OCI-LY1 (cell line): ENCODE measurements at regions not wholly inside any gene's neighbourhood (a gene's known extent, or its start where the extent isn't known, plus 50 kb on each side); places are given as distances from the start of the nearest gene placed in this dataset.

Experiments used
- EZH2 ChIP-seq: fragments of 200-600 bp; sonication (generic), shearing (Covaris generic); IDR thresholded peaks from 2 replicates; pipeline ENCODE4 v1.8.0; 2017; ENCODE audit warnings: borderline replicate concordance, mixed run types, mild to moderate bottlenecking, antibody characterized with exemption, low read length, moderate library complexity, mixed read lengths
- TF ChIP-seq, protein P1 (sequence below): fragments of 200-600 bp; sonication (generic), shearing (Covaris generic); IDR thresholded peaks from 2 replicates; pipeline ENCODE4 v1.5.1; 2017; ENCODE audit warnings: mild to moderate bottlenecking, antibody characterized with exemption, low read length, moderate library complexity, mixed read lengths

DNA sequence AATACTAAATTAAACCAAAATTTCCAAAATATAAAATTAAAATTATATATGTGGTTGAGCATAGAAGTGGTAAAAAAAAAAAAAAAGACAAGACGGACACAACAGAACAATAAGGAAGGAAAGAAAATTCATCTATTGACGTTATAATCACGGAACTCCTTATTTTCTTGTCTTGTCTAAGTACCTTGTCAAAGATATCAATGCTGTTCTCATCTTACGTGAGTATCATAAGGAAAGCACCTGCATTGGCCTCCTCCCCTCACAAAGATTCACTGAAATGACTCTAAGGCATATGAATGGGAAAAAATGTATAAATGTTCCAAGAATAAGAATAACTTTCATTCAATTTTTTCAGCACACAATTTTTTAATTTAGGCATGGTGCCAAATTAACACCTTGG, 135.4 kb downstream of the PPP1R3A start:
- no peak for TF ChIP-seq EZH2
- TF ChIP-seq, protein P1, sequence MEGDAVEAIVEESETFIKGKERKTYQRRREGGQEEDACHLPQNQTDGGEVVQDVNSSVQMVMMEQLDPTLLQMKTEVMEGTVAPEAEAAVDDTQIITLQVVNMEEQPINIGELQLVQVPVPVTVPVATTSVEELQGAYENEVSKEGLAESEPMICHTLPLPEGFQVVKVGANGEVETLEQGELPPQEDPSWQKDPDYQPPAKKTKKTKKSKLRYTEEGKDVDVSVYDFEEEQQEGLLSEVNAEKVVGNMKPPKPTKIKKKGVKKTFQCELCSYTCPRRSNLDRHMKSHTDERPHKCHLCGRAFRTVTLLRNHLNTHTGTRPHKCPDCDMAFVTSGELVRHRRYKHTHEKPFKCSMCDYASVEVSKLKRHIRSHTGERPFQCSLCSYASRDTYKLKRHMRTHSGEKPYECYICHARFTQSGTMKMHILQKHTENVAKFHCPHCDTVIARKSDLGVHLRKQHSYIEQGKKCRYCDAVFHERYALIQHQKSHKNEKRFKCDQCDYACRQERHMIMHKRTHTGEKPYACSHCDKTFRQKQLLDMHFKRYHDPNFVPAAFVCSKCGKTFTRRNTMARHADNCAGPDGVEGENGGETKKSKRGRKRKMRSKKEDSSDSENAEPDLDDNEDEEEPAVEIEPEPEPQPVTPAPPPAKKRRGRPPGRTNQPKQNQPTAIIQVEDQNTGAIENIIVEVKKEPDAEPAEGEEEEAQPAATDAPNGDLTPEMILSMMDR, result no peak
